ENCODE measurements at regions not wholly inside any gene's neighbourhood (a gene's known extent, or its start where the extent isn't known, plus 50 kb on each side); places are given as distances from the start of the nearest gene placed in this dataset.

DNA sequence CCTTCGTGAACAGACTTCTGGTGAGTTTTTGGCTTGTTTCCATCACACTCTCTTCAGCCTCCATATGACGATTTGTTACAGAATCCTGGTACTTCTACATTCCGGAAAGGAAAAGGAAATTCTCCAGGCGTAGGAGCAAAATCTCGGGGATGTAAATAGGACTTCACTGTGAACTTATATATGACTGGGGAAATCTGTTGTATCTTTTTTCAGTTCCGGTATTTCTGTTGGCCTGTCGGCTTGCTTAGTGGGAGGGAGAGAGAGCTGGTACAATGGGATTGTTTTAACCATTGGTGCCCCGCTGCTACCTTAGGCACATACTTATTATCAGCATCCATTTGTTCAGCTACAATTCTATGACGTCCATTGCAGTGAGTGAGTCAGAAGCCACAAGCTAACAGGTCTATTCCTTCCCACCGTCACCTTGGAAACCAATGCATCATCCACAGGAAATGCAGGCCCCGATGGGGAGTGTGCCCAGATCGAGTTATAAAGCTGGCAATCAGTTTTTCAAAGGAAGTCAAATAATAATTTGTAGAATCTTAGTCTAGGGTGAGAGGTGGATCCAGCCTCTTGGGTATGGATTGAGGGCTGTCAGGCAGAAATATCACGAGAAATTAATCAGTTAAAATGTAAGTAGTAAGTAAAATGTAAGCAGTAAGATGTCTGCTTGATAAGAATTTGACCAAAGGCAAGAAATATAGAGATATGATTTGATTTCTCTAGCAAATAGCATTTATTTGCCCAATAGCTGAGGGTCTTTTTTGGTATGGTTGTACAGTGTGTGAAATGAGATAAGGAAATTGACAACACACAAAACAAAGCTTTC is 92.0 kb upstream of the MKLN1 start:
- DNase-seq = peak; percentile 60 to 64

DNA sequence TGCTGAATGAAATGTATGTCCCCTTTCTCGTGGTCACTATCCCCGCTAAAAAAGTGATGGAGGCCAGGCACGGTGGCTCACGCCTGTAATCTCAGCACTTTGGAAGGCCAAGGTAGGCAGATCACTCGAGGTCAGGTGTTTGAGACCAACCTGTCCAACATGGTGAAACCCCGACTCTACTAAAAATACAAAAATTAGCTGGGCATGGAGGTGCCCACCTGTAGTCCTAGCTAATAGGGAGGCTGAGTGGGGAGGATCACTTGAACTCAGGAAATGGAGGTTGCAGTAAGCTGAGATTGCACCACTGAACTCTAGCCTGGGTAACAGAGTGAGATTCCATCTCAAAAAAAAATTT is 91.4 kb upstream of the MKLN1 start:
- DNase-seq = no peak

DNA sequence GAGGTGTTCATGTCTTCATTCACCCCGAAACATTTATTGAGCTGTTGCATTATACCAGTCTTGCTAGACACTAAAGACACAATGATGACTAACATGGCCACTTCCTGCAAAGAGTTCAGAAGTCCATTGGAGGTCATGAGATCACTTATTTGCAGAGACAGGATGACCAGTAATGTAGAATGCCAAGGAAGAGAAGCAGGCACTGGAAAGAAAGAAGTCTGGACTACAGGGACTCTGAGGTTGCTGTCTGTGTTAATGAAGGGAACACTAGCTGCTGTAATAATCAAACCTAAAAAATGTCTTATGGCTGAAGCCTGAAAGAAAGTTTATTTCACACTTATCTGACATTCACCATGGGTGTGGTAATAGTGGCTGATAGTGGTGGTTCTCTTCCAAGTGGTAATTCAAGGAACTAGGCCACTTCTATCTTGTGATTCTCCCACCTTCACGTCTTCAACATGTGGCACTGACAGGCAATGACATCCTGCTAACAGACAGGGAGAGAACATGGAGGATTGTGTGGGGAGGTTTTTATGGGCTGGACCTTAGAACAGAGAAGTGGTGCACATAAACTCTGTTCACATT is 89.2 kb upstream of the MKLN1 start:
- no peak for DNase-seq

DNA sequence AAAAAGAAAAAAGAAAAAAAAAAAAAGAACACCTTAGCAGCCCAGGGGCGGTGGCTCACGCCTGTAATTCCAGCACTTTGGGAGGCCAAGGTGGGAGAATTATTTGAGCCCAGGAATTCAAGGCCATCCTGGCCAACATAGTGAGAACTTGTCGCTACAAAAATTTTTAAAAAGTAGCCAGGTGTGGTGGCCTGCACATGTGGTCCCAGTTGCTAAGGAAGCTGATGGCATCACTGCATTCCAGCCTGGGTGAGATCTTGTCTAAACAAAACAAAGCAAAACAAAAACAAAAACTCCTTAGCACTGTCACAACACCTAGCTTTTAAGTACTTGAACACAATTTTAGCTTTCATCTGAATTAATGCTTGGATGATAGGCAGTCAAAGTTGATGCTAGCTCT is 86.3 kb upstream of the MKLN1 start:
- no peak for DNase-seq

DNA sequence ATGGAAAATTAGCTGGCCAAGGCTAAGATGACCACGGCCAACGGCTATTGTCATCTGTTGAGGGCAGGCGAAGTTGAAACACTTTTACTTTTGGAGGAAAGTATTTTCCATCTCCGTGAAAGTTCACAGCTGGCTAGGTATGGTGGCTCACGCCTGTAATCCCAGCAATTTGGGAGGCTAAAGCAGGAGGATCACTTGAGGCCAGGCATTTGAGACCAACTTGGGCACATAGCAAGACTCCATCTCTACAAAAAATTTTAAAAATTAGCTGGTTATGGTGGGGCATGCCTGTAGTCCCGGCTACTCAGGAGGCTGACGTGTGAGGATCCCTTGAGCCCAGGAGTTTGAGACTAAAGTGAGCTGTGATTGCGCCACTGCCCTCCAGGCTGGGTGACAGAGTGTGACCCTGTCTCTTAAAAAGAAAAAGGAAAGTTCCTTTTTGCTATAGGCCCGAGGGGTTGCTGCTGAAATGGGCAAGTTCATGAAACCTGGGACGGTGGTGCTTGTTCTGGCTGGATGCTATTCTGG is 85.5 kb upstream of the MKLN1 start:
- no peak for DNase-seq

DNA sequence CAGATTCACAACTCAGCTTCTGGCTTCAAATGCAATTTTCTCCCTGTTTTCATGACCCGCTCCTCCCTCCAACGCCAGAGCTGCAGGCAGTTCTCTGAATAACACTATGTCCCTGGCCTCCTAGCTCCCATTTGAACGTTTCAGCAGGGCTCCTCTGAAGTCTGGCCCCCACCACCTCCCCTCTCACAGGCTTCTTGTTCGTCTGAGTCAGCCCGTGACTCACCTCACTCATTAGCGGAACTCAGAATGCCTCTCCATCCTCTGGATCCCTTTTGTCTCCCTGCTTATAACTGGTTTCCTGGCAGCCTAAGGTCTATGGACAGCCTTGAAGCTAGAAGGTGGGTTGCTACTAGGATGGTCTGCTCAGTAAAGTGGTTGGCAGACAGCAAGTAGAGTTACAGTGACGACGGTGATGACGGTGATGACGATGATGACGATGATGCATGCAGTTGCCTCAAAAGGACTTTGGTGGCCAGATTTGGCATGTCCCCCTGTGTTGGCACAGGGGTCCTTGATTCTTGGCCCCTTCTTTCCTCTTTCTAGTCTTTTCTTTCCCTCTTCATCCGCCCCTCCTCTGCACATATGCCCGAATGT is 83.3 kb upstream of the MKLN1 start:
- DNase-seq = no peak

DNA sequence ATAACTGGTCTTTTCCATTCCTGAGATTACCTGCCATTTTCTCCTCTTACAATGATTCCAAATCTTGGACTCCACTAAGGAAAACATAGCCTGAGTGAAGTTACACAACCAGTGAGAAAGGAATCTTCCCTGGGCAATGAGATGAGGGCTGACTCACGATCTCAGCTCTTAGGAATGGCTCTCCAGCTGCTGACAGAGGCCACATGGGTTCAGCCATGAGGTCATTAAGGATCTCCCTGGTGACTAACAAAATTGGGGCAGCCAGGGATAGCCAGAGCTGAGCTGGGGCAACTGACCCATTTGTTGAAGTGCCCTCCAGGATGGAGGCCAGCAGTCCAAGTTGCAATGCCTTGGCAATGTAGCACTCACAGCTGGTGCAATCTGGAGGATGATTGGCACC is 78.7 kb upstream of the MKLN1 start:
- DNase-seq = no peak

DNA sequence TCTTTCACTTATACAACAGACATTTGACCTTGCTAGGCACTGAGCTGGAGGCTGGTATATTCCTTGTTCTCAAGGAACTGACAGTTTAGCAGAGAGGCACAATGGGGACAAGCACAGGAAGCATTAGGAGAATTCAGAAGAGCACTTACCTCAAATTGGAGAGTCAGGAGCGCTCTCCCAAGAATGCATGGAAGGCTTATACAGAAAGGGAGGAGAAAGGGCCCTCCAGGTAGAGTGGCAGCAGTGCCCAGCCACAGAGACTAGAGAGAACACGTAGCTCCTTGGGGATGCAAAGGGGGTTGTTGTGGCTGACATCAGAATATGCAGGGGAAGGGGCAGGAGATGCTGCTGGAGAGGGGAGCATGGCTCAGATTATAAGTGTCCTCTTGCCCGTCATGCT is 78.2 kb upstream of the MKLN1 start:
- DNase-seq = no peak

DNA sequence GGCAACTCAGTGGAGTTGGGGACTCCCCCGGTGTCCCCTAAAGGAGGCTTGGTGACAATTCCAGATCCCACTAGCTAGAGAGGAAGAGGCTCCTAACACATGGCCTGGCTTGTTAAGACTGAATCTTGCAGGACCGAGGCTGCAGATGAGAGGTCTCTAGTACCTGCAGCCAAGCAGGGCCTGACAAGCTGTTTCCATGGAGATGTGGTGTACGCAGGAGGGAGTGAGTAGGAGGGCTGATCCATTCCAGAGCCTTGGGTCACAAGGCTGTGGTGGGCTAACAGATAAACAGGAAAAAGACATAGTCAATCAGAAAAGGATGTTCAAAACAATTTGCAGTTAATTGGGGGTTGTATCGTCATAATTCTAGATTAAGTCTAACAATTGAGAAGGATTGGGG is 77.3 kb upstream of the MKLN1 start:
- DNase-seq = no peak

DNA sequence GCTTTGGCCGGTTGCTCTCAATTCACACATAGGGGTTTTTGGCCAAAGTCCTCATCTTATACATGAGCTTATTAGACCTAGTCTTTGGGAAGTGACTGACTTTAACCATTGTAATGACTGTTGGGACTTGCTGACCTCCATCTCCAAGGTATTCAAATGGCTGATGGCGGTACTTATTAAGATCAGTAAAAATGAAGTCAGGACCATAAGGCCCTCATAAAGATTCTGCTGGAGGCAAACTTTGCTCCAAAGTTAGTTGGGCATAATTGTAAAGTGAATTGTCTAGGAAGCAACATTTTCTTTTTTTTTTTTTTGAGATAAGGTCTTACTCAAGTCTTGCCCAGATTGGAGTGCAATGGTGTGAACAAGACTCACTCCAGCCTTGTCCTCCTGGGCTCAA is 76.3 kb upstream of the MKLN1 start:
- no peak for DNase-seq

DNA sequence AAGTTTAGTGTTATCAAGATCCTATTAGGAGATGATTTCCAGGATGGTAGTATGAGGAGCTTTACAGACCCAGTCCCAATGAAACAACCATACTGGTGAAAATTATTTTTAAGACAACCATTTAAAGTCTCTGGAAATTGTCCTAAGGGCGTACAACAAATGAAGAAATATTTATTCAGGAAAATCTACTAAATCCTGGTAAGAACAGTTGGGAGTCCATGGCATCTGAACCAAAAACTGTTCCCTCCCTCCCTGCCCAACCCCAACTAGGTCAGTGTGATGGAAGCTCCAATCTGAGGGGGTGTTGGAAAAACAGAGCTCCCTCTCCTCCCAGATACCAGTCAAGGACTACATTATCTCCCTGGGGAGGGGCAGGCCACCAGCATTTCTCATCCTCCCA is 74.7 kb upstream of the MKLN1 start:
- DNase-seq = no peak

DNA sequence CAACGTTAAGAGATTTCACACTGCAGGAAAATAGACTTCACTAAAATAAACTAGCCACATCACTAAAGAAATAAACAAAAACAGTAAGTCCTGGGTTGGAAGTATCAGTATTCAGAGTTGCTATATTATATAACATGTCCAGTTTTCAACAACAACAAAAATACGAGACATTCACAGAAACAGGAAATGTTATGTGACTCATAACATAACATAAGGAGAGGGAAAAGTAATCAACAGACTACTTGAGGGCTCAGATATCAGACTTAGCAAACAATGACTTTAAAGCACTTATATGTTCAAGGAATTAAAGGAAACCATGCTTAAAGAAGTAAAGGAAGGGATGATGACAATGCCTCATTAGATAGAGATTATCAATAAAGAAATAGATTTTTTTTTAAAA is 73.5 kb upstream of the MKLN1 start:
- no peak for DNase-seq

DNA sequence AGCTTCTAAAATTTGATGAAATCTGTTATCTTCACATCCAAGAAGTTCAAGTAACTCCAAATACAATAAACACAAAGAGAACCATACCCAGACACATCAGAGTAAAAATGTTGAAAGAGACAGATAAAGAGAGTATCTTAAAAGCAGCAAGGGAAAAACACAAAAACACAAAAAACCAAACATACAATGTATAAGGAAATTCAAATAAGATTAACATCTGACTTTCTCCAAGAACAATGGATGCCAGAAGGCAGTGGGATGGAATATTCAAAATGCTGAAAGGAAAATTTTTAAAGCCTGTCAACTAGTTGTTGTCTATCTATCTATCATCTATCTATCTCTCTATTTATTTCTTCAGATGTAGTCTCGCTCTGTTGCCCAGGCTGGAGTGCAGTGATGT is 72.4 kb upstream of the MKLN1 start:
- no peak for DNase-seq

DNA sequence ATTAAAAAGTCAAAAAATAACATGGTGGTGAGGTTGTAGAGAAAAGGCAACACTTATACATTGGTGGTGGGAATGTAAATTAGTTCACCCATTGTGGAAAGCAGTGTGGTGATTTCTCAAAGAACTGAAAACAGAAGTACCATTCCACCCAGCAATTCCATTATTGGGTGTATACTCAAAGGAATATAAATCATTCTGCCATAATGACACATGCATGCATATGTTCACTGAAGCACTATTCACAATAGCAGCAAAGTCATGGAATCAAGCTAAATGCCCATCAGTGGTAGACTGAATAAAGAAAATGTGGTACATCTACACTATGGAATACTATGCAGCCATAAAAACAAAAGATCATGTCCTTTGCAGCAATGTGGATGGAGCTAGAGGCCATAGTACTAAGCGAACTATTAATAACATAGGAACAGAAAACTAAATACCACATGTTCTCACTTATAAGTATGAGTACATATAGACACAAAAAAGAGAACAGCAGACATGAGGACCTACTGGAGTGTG is 66.1 kb upstream of the MKLN1 start:
- no peak for DNase-seq

DNA sequence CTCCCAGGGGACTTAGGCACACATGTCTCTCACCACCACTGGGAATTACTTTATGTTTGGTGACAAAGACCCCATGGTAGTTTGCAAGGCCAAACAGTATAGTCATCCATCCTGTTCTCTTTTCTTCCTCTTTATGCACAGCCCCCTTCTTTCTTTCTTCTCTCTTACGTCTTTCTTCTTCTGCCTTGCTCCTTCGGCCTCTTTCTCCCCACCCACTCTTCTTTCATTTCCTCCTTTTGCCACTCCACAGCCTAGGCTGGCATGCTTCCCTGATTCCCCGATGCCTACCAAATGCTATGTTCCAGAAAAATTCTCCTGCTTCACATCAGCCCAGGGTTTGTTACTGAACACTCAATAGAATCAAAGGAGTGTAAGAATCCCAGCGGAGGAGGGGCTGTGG is 62.4 kb upstream of the MKLN1 start:
- no peak for DNase-seq

DNA sequence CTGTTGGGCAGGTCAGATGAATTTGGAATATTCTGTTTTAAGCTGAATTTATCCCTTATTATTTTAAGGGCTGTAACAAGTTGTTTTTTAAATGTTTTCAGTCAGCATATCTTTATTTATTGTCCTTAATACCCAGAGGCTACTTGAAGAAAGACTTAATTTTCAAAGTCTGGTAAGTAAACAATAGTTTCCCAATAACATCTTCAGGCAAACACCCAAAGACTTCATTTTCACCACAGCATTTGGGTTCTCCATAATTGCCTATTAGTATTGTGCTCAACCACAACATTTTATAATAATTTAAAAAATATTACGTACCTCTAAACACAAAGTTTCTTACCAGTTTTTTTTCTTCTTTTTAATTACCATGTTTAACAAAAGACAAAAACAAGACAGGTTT is 60.0 kb upstream of the MKLN1 start:
- DNase-seq = no peak

DNA sequence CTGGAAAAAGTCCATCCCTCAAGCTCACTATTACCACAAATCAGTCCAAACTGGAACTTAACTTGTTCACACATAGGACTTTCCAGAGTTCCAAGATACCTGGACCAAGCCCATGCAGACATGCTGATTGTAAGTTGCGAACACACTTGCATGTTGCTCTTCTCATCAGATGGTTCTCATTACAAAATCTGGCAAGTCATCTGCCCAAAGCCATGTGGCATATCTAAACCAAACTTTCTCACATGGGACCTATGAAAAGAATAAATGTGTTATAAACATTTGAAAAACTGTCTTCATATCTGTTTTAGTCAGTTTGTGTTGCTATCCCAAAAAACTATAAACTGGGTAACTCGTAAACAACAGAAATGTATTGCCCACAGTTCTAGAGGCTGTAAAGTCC is 58.8 kb upstream of the MKLN1 start:
- no peak for DNase-seq

DNA sequence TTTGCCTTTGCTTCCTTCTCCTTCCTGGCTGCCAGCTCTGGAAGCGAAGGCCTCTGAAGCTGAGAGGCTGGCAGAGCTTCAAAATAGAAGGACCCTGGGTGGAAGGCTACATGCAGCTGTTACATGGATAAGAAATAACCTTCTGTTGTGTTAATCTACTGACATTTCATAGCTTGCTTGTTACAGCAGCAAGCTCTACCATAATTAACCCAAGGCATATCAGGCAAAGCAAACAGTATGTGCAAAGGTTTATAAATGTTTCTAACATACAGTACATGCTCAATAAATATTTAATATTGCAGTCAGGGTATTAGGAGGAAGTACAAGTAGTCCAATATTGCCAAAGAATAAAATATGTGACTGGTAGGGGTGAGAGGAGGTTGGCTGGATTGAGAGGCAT is 55.6 kb upstream of the MKLN1 start:
- no peak for DNase-seq

DNA sequence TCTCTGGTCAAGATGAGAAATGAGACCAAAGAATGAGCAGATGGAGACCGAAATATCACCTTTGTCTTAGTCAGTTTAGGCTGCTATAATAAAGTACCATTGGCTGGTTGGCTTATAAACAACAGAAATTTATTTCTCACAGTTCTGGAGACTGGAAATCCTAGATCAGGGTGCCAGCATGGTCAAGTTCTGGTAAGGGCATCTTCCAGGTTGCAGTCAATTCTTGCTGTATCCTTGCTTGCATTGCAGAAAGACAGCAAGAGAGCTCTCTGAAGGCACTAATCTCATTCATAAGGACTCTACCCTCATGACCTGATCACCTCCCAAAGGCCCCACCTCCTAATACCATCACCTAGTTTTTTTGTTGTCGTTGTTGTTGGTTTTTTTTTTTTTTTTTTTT is 52.7 kb upstream of the MKLN1 start:
- DNase-seq = no peak

DNA sequence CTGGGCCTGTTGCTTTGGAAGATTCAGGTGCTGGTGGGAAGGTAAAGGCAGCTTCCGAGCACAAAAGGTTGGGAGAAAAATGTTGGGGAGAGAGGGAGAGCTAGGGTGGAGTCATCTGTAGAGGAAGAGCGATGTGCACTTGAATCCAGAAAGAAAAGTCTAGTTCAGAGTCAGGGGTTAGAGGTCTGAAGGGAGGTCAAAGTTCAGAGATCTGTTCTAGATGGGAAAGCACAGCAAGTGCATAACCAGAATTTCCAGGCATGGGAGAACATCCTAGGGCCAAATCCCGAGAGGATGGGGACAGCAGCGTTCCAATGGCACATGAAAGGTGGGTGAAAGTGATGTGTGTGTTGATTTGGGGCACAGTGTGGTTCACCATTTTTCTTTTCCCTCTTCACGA is 51.5 kb upstream of the MKLN1 start:
- DNase-seq = no peak

DNA sequence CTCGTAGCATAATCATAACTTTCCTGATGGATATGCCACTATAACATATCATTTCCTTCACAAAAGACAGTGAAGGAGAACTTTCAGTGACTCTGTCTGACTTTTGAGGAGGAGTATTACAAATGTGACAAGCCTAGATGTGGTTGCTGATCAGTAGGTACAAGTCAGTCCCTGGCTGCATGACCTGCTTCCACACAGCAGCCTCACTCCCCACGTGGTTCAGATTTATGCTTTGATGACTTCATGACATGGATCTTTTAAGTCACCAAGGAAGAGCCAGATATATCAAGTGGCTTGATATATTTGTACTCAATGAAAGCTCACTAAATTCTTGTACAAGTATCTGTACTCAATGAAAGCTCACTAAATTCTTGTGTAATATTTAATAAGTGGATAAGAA is 50.9 kb upstream of the MKLN1 start:
- no peak for DNase-seq

All from stimulated activated CD4-positive, alpha-beta T cell treated with anti-CD3 and anti-CD28 coated beads, Interleukin-2, amount 100 ng/mL, for 48 hours (primary cell).